Retinal pigment epithelial cell (primary cell): ENCODE measurements at regions not wholly inside any gene's neighbourhood (a gene's known extent, or its start where the extent isn't known, plus 50 kb on each side); places are given as distances from the start of the nearest gene placed in this dataset.

Experiments used
- DNase-seq: peaks from one replicate; pipeline ENCODE4 v3.0.0-alpha.2; 2010; ENCODE audit warnings: low read depth
- H3K4me3 ChIP-seq: 2 replicates; pipeline ENCODE4 v1.5.1; 2011; ENCODE audit warnings: mild to moderate bottlenecking, low read length, control low read depth, moderate library complexity
- TF ChIP-seq, protein P1 (sequence below): conservative IDR thresholded peaks from 2 replicates; pipeline ENCODE4 v1.5.1; 2011; ENCODE audit warnings: low read depth, low read length, control low read depth, inconsistent platforms

DNA sequence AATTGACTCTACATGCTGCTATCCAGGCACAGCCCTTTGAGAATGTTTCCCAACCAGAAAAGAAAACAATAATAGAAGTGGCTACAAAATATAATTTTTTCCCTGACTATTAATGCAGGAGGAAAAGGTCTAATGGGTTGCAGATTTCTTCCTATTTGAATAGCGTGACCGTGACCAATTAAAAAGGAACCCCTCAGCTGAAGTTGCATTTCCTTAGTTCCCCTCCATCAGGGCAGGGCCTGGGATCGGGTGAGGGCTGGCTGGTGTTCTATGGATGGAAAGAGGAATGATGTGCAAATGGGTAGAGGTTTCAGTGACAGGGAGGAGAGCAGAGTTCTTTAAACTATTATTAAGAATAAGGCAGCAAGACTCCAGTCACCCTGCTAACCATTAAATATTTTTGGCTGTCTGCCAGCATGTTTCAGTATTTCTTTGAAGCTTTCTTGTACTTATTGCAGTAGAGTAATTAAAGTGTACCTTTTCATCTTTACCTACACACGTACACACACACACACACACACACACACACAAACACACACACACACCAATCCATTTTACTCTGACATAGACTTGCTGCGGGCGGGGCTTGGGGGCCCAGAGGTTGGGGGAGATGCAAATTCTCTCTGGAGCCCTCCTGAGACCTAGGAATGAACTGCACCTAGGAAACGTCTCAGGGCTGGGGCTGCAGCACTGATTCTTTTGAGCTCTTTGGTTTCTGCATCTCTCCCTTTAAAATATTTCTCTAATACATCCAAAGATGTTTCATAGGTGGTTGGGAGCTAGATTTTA lies 154.8 kb upstream of the SLC35B3 start:
- TF ChIP-seq, protein P1, sequence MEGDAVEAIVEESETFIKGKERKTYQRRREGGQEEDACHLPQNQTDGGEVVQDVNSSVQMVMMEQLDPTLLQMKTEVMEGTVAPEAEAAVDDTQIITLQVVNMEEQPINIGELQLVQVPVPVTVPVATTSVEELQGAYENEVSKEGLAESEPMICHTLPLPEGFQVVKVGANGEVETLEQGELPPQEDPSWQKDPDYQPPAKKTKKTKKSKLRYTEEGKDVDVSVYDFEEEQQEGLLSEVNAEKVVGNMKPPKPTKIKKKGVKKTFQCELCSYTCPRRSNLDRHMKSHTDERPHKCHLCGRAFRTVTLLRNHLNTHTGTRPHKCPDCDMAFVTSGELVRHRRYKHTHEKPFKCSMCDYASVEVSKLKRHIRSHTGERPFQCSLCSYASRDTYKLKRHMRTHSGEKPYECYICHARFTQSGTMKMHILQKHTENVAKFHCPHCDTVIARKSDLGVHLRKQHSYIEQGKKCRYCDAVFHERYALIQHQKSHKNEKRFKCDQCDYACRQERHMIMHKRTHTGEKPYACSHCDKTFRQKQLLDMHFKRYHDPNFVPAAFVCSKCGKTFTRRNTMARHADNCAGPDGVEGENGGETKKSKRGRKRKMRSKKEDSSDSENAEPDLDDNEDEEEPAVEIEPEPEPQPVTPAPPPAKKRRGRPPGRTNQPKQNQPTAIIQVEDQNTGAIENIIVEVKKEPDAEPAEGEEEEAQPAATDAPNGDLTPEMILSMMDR: peak; percentile 24
- DNase-seq: no peak
- no peak overlapping the region for H3K4me3 ChIP-seq

DNA sequence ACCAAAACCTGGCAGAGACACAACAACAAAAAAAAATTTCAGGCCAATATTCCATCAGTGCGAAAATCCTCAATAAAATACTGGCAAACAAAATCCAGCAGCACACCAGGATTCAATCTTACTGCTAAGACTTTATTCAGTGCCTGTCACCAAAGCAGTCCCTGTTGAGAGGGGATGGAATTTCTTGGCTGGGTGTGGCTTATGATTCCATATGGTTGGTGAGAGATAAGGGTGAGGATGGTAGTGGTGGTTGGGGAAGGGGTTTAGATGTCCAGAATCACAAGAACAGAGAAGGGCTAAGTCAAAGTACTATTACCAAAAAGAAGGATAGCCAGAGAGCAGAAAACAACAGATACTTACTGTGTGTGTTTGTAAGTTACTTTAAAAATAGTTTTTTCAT lies 152.8 kb upstream of the SLC35B3 start:
- H3K4me3 ChIP-seq: no peak overlapping the region
- TF ChIP-seq, protein P1: no peak
- no peak for DNase-seq

DNA sequence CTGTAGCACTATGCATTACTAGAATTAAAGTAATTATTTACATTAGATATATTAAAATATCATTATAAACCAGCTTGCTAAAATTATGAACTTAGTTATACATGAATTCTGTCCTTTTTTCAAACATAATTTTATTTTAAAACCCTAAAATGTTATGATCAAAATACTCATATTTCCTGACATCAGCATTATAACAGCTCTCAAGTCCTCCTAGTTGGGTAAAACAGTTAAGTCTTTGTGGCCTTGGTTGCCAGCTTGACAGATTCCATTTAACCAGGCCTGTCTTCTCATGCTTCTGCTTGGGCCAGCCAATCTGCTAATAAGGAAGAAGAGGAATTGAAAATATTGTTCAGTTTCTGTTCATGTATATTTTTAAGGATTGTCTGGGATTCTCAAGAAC lies 147.9 kb upstream of the SLC35B3 start:
- H3K4me3 ChIP-seq: no peak overlapping the region
- TF ChIP-seq, protein P1: no peak
- DNase-seq: no peak

DNA sequence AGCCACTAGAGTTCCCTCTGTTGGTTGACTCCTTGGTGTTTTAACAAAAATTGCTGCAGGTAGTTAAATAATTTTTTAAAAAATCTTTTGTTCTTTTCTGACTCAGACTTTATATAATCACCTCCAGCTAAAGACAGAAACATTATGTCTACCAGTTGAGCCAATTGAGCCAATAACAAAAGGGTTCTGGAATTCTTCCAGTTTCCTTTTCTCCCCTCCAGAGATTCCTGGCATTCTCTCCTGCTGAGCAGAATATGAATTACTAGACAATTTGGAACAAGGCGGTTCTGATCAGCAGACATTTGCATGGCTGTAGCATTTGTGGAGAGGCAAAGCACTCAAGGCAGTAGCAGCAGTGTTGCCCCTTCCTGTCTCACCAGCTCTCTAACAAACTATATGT lies 144.0 kb upstream of the SLC35B3 start:
- TF ChIP-seq, protein P1: no peak
- no peak overlapping the region for H3K4me3 ChIP-seq
- DNase-seq: no peak

DNA sequence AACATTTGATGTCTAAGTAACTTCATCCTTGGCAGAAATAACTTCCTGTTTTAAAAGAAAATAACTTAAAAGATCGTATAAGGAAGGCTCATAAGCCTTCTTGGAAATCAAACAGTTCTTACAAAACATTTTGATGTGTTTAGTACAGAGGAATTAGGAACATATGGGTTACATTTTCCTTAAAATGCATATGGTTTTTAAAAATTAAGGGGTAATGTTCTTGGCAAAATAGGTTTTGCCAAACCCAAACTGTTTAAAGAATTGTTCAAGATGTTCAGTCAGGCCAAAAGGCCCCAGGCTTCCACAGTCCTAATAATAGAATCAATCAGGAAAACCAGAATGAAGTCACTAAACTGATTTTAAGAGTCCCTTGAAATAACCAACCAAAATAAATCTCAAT lies 142.7 kb upstream of the SLC35B3 start:
- no peak overlapping the region for H3K4me3 ChIP-seq
- TF ChIP-seq, protein P1: no peak
- DNase-seq: no peak

DNA sequence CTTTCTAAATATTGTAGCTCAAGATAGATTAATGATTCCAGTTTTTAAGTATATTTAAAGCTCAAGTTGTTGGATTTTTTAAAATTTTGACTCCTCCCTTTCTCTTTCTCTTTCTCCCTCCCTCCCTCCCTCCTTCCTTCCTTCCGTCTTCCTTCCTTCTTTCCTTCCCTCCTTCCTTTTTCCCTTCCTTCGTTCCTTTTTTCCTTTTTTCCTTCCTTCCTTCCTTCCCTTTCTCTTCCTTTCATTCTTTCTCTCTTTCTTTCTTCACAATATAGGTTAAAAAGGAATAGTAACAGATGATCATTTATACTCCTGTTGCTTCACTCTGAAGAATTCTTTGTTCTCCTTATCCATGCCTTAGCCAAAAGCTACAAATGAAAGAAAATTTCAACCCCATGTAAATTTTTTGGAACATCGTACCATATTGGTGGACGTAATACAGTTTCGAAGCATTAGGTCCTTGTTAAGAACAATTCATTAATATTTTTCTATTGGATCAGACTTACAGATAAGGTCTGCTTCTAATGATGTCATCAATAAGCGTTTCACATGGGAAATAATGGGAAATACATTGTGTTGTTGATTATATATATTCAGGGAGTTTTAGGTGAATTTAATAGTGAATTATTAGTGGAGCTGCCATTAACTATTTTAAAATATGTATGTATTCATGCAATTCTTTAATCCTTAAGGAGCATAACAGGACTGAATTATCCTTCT lies 139.6 kb upstream of the SLC35B3 start:
- no peak for DNase-seq

More for the DNA sequence above, 139.6 kb upstream of the SLC35B3 start:
- H3K4me3 ChIP-seq: no peak overlapping the region
- TF ChIP-seq, protein P1: no peak
